ENCODE measurements at regions not wholly inside any gene's neighbourhood (a gene's known extent, or its start where the extent isn't known, plus 50 kb on each side); places are given as distances from the start of the nearest gene placed in this dataset.

GRCh38 chr11:16406226-16406625 lies 49.9 kb upstream of the SOX6 start:
- Histone ChIP-seq H3K4me1 (ENCODE audit: control insufficient read depth, insufficient read depth, low read length) (peaks cover 17% of the 10 kb centered on the region), H3K9me3 (ENCODE audit: control insufficient read depth, insufficient read depth, low read length) (no peaks in the 10 kb centered on the region), H3K4me3 (ENCODE audit: low read depth, low read length) (no peak overlapping the region), H3K9ac (ENCODE audit: low read depth, low read length) (no peak overlapping the region), H3K36me3 (ENCODE audit: control insufficient read depth, insufficient read depth, low read length) (no peaks in the 10 kb centered on the region), H3K27me3 (ENCODE audit: control insufficient read depth, insufficient read depth, low read length) (peaks cover 92% of the 10 kb centered on the region)

Data from iPS-15b (cell line).